HG03103 (cell line): ENCODE measurements at regions not wholly inside any gene's neighbourhood (a gene's known extent, or its start where the extent isn't known, plus 50 kb on each side); places are given as distances from the start of the nearest gene placed in this dataset.

ENCODE experiments used
- ATAC-seq: cut with Tn5 transposase; IDR thresholded peaks from one replicate; pipeline ENCODE4 v1.9.1; 2021; ENCODE audit warnings: low read depth; ENCODE audit not compliant: unreplicated experiment

GRCh38 chr6:148128014-148128730 is 214.5 kb upstream of the SASH1 start:
- no peak for ATAC-seq

- no peak for ATAC-seq
Measured at GRCh38 chr6:148134592-148134991, 208.0 kb upstream of the SASH1 start.

DNA sequence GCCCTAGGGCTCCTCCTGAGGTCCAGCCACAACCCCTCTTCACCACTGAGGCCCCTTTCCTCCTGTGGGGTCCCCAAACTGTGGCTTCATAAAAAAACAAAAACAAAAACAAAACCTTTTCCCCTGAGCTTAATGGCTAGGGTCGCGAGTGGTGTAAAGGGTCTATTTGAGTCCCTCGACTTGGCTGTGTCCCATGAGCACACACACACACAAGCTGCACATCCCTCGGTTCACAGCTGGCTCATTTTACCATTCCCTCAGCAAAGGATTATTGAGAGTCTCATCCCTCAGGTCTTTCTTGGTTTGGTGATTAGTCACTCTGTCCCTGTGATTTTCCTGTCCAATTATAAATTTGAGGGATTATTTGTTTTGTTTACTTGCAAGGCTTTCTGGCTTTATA is 206.1 kb upstream of the SASH1 start:
- no peak for ATAC-seq

DNA sequence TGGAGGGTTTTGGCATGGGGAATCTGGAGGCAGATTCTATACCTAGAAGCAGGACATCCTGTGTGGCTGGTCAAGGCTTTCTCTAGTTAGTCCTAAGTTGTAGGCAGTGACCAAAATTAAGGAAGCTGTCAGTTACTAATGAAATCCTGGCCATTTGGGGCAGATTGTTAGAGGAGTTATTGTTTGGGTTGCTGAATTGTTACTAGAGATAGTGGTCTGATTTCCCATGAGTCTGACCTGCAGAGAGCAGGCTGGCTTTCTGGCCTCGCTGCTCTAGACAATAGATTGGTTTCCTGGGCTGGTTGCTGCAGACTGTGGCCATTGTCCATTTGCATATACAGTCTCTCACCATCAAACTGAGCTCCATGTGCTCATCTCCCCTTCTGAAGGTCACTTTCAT is 205.0 kb upstream of the SASH1 start:
- ATAC-seq, result no peak

DNA sequence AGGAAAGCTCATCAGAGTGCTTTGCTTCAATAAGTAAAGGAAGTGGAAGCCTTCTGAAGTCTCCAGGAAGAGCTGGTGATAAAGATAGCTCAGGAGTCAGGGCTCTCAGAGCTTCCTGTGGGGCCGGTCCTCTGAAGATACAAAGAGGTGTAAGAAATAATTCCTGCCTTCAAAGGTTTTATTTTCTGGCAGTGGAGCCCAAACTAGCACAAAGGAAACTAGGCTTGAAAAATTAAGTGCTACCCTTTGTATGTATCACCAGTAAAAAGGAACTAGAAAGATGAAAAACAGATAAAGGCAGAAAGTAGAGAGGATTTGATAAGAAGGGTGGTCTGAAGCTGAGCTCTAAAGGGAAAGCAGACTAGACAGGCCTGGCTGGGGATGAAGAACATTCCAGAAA is 204.1 kb upstream of the SASH1 start:
- no peak for ATAC-seq

DNA sequence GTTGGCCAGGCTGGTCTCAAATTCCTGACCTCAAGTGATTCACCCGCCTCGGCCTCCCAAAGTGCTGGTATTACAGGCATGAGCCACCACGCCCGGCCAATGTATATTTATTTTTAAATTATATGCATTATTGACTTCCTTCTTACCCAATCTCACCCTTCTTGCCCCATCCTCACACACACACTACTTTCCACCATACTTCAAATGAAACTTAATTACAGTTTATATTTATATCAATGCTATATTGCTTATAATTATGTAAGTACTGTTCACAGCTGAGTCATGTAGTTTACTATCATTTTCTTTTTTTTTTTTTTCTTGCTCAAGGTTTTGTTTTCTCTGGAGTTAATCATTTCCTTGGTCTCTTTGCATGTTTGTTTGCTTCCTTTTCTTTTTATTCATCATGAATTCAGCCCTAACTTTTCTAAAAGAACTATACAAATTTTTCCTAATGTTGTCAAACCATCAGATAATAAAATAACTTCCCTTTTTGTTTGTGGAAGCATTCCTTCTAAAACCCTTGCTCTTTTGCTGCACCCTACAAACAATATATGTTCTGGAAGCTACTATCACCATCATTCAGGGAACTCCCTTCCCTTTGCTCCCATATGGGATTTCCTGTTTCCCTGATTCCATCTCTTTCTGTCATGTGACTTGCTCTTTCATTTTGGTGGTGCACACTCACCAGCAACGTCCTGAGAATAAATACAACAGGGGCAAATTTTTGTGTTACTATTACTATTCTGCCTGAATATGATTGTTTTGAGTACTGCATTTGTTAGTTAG is 201.7 kb upstream of the SASH1 start:
- ATAC-seq, result no peak

DNA sequence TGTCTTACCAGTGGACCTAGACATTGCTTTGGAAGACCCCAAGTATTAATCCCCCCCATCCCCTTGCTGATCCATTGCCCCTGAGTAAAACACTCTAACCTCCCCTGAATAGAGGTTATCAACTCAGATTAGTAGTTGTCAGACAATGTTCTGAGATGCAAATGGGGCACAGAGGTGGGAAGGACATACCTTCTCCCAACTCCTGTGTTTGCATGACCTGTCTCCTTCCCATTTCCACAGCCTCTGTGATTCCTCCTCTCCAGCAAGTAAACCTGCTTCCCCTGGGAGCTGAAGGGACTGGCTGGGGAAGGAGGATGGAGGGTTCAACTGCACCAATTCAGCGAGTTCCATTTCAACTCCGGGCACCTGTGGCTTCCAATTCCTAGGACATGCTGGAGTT is 199.8 kb upstream of the SASH1 start:
- ATAC-seq, result no peak

DNA sequence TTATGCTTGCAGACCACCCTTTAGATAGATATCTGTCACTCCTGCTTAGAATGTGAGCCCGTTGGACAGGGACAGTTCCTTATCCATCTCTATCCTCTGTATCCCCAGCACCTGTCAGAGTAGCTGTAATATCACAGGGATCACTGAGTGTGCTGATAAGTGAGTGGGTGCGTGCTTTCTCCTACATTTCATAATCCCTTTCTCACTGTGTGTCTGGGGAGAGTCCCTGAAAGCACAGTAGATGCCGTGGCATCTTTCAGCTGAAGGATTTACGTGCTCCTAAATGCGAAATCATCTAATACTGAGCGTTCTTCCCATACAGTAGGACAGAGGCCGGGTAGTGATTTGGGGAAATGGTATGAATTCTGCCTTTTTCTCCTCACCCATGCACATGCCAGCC is 198.9 kb upstream of the SASH1 start:
- ATAC-seq, result no peak

- ATAC-seq, result peak; percentile 76
Measured at GRCh38 chr6:148144917-148145521, 197.6 kb upstream of the SASH1 start.

- no peak for ATAC-seq
Measured at GRCh38 chr6:148146717-148147462, 195.7 kb upstream of the SASH1 start.

GRCh38 chr6:148147463-148147830 is 195.2 kb upstream of the SASH1 start:
- ATAC-seq, result no peak

GRCh38 chr6:148151896-148152643 is 190.6 kb upstream of the SASH1 start:
- ATAC-seq, result no peak

GRCh38 chr6:148154668-148155067 is 188.0 kb upstream of the SASH1 start:
- no peak for ATAC-seq

GRCh38 chr6:148155293-148155692 is 187.3 kb upstream of the SASH1 start:
- no peak for ATAC-seq

DNA sequence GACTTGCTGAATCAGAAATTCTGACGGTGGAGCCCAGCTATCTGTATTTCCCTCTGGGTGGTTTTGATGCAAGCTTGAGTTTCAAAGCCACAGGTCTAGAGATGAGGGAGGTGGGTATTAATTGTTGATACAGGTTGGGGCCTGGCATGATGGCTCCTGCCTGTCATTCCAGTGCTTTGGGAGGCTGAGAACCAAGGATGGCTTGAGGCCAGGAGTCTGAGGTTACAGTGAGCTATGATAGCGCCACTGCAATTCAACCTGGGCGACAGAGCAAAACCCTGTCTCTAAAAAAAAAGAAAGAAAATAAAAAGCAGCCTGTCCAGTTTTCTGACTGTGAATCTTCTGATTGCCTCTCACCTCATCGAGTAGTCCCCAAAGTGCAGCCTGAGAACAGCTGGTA is 184.8 kb upstream of the SASH1 start:
- no peak for ATAC-seq

GRCh38 chr6:148164645-148165044 is 178.0 kb upstream of the SASH1 start:
- ATAC-seq, result no peak

GRCh38 chr6:148166339-148166968 is 176.2 kb upstream of the SASH1 start:
- ATAC-seq, result peak; percentile 54

DNA sequence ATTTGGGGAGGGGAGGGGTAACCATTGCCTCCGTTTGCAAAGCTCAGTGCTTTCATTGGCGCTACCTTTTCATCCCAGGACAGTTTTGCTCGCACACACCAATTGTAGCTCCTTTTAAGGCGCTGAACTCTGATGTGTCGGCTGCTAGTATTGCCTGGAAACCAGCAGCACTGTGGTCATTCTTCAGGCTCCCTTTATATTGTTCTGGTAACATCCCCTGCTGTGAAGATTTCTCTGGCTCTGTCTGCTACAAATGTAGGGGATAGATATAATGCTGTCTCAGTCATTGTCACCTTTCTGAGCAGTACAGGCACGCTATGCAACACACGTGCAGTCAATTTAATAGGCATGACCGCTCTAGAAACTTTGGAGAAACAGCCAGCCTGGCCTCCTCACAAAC is 172.9 kb upstream of the SASH1 start:
- ATAC-seq, result no peak

- ATAC-seq, result no peak
Measured at GRCh38 chr6:148170286-148170685, 172.4 kb upstream of the SASH1 start.

- ATAC-seq, result no peak
Measured at GRCh38 chr6:148173548-148173947, 169.1 kb upstream of the SASH1 start.
